ENCODE measurements at regions not wholly inside any gene's neighbourhood (a gene's known extent, or its start where the extent isn't known, plus 50 kb on each side); places are given as distances from the start of the nearest gene placed in this dataset.

DNA sequence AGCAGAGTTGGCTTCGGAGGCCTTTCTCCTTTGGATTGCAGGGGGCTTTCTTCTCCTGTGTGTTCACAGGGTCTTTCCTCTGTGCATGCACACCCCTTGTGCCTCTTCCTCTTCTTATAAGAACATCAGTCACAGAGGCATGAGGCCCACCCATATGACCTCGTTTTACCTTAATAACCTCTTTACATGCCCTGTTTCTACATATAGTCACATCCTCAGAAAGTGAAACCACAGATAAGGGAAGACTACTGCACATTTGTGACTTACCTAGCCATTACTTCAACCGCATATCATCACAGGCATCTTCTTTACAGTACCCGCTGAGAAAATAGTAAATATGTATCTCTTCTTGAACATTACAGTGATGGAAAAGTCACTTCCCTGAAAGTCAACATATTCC is 204.9 kb upstream of the TARS1 start:
- Histone ChIP-seq H3K9me1 (replicated peaks; ENCODE audit: control insufficient read depth, extremely low read depth, insufficient read depth, low read length) (no peaks in the 10 kb centered on the region), H3K79me2 (ENCODE audit: control insufficient read depth, insufficient read depth, low read length) (no peaks in the 10 kb centered on the region), H3K4me1 (ENCODE audit: control insufficient read depth, extremely low read depth, insufficient read depth, low read length) (peaks cover 6% of the 10 kb centered on the region), H4K20me1 (replicated peaks; ENCODE audit: control insufficient read depth, extremely low read depth, insufficient read depth, low read length) (no peaks in the 10 kb centered on the region), H3K27ac (ENCODE audit: insufficient read depth, low read depth, low read length) (no peak overlapping the region), H3K27me3 (ENCODE audit: control insufficient read depth in 2 of 2, insufficient read depth in 2 of 2, low read length in 2 of 2) (no peaks in the 10 kb centered on the region), H2AFZ (ENCODE audit: low read depth, low read length) (no peak overlapping the region), H3K4me2 (ENCODE audit: insufficient read depth, low read length) (no peak overlapping the region), H3K36me3 (ENCODE audit: control insufficient read depth in 2 of 2, extremely low read depth in 1 of 2, insufficient read depth in 2 of 2, low read length in 2 of 2) (no peaks in the 10 kb centered on the region), H3K9ac (replicated peaks; ENCODE audit: extremely low read depth, insufficient read depth, low read length) (no peak overlapping the region), H3K4me3 (replicated peaks in 1 of 3; ENCODE audit: insufficient read depth in 1 of 3, low read depth in 1 of 3, low read length in 3 of 3) (no peak overlapping the region), H3K9me3 (replicated peaks; ENCODE audit: control insufficient read depth, insufficient read depth, low read length) (no peaks in the 10 kb centered on the region)
- no TSS peak for BruUV-seq (replicated peaks)
- TF ChIP-seq MYC (IDR thresholded peaks at IDR 0.05; ENCODE audit: low read depth, low read length) (no peak), POLR2AphosphoS5 (IDR thresholded peaks at IDR 0.05; ENCODE audit: insufficient read depth, low read depth, low read length) (no peak), FOS (IDR thresholded peaks at IDR 0.05; ENCODE audit: borderline replicate concordance, insufficient read depth, low read length) (no peak), JUN (IDR thresholded peaks at IDR 0.05; ENCODE audit: borderline replicate concordance, insufficient read depth, insufficient read length, low read depth) (no peak), EZH2 (IDR thresholded peaks at IDR 0.05; ENCODE audit: borderline replicate concordance, low read depth, low read length, severe bottlenecking) (no peak), POLR2A (IDR thresholded peaks at IDR 0.05; ENCODE audit: low read depth, low read length) (no peak), GATA2 (IDR thresholded peaks at IDR 0.05; ENCODE audit: insufficient read depth, insufficient read length, low read depth, low read length) (no peak)
- TF ChIP-seq, protein P1, sequence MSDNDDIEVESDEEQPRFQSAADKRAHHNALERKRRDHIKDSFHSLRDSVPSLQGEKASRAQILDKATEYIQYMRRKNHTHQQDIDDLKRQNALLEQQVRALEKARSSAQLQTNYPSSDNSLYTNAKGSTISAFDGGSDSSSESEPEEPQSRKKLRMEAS (IDR thresholded peaks at IDR 0.05; ENCODE audit: insufficient read depth, insufficient read length), result no peak
- TF ChIP-seq, protein P2, sequence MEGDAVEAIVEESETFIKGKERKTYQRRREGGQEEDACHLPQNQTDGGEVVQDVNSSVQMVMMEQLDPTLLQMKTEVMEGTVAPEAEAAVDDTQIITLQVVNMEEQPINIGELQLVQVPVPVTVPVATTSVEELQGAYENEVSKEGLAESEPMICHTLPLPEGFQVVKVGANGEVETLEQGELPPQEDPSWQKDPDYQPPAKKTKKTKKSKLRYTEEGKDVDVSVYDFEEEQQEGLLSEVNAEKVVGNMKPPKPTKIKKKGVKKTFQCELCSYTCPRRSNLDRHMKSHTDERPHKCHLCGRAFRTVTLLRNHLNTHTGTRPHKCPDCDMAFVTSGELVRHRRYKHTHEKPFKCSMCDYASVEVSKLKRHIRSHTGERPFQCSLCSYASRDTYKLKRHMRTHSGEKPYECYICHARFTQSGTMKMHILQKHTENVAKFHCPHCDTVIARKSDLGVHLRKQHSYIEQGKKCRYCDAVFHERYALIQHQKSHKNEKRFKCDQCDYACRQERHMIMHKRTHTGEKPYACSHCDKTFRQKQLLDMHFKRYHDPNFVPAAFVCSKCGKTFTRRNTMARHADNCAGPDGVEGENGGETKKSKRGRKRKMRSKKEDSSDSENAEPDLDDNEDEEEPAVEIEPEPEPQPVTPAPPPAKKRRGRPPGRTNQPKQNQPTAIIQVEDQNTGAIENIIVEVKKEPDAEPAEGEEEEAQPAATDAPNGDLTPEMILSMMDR (IDR thresholded peaks at IDR 0.05; ENCODE audit: extremely low read depth in 1 of 2, insufficient read depth in 1 of 2, low read depth in 1 of 2, low read length in 2 of 2), result no peak
- FAIRE-seq (no peak), DNase-seq (ENCODE audit: low read depth, low spot score) (no peak)
- POLR2A ChIA-PET, result no interaction called here
- dilution Hi-C loops (cut with MboI; ENCODE audit: extremely low pct_ligation_motif_present, low sequenced_read_pairs) (no loop called here), intact Hi-C loops (cut with micrococcal nuclease) (no loop called here)
- CTCF ChIA-PET, result no interaction called here

All from endothelial cell of umbilical vein (primary cell).